Peyer's patch (tissue), 4 donors: ENCODE measurements at regions not wholly inside any gene's neighbourhood (a gene's known extent, or its start where the extent isn't known, plus 50 kb on each side); places are given as distances from the start of the nearest gene placed in this dataset.
"Not testable (repeated sequence)": the region's sequence is repeated elsewhere in the genome, so short reads cannot be mapped to it uniquely, and the experiment has no call there.

Source experiments
- DNase-seq, 3 donors: peaks; one replicate each; pipeline ENCODE4 v3.0.0-alpha.2; 2017 to 2019
- H3K27ac ChIP-seq, 4 donors: fragments of 200-600 bp; sonication (generic); one replicate each; pipeline ENCODE4 v1.5.1; 2016 to 2019
- H3K27me3 ChIP-seq, 2 donors: fragments of 200-600 bp; sonication (generic); one replicate each; pipeline ENCODE4 v1.5.1; 2019
- H3K36me3 ChIP-seq, 3 donors: fragments of 200-600 bp; sonication (generic); one replicate each; pipeline ENCODE4 v1.5.1; 2016 to 2019
- H3K4me1 ChIP-seq, 4 donors: fragments of 200-600 bp; sonication (generic); one replicate each; pipeline ENCODE4 v1.5.1; 2016 to 2019
- H3K4me3 ChIP-seq, 4 donors: fragments of 200-600 bp; sonication (generic); 1 replicate in 3 of 4; 2 replicates in 1 of 4; pipeline ENCODE4 v1.5.1; 2016 to 2019; ENCODE audit warnings: mild to moderate bottlenecking in 1 of 4
- H3K9me3 ChIP-seq, 4 donors: fragments of 200-600 bp; sonication (generic); one replicate each; pipeline ENCODE4 v1.5.1; 2016 to 2019; ENCODE audit warnings: mild to moderate bottlenecking in 1 of 4
- CTCF ChIP-seq, 6 experiments: fragments of 450-650 bp in 4 of 6; fragments of 200-600 bp in 2 of 6; sonication (generic) in 1 of 6; IDR thresholded peaks; one replicate each; pipeline ENCODE4 v1.5.1; 2017 to 2019; ENCODE audit warnings: antibody characterized with exemption in 6 of 6, mild to moderate bottlenecking in 3 of 6, moderate library complexity in 1 of 6
- POLR2A ChIP-seq, 2 donors: fragments of 450-650 bp; IDR thresholded peaks; one replicate each; pipeline ENCODE4 v1.5.1; 2017; ENCODE audit warnings: antibody characterized with exemption in 2 of 2, mild to moderate bottlenecking in 2 of 2, moderate library complexity in 2 of 2

- Histone ChIP-seq H3K36me3 (no peaks in the 10 kb centered on the region), H3K4me3 (no peak overlapping the region), H3K9me3 (no peaks in the 10 kb centered on the region), H3K27ac (no peak overlapping the region), H3K27me3 (no peaks in the 10 kb centered on the region), H3K4me1 (no peaks in the 10 kb centered on the region)
- DNase-seq, result no peak
- TF ChIP-seq POLR2A (IDR thresholded peaks at IDR 0.05), result no peak
- no peak for TF ChIP-seq CTCF (IDR thresholded peaks at IDR 0.05)
These were observed 106.1 kb upstream of the C1GALT1C1 start for GRCh38 chrX:120735966-120736365.

GRCh38 chrX:120732879-120733278, 103.0 kb upstream of the C1GALT1C1 start:
- Histone ChIP-seq H3K27me3 (no peaks in the 10 kb centered on the region), H3K4me3 (no peak overlapping the region), H3K9me3 (no peaks in the 10 kb centered on the region), H3K36me3 (no peaks in the 10 kb centered on the region), H3K4me1 (no peaks in the 10 kb centered on the region), H3K27ac (no peak overlapping the region)
- no peak for TF ChIP-seq POLR2A (IDR thresholded peaks at IDR 0.05)
- TF ChIP-seq CTCF (IDR thresholded peaks at IDR 0.05), result no peak
- no peak for DNase-seq

- Histone ChIP-seq H3K27ac (no peak overlapping the region), H3K27me3 (no peaks in the 10 kb centered on the region), H3K4me1 (no peaks in the 10 kb centered on the region), H3K9me3 (no peaks in the 10 kb centered on the region), H3K36me3 (no peaks in the 10 kb centered on the region), H3K4me3 (no peak overlapping the region)
- no peak for TF ChIP-seq CTCF (IDR thresholded peaks at IDR 0.05)
- no peak for TF ChIP-seq POLR2A (IDR thresholded peaks at IDR 0.05)
- no peak for DNase-seq
These were observed 102.6 kb upstream of the C1GALT1C1 start for GRCh38 chrX:120732461-120732860.

- Histone ChIP-seq H3K4me3 (no peak overlapping the region), H3K4me1 (no peaks in the 10 kb centered on the region), H3K27me3 (no peaks in the 10 kb centered on the region), H3K36me3 (no peaks in the 10 kb centered on the region), H3K9me3 (no peaks in the 10 kb centered on the region), H3K27ac (no peak overlapping the region)
- TF ChIP-seq POLR2A (IDR thresholded peaks at IDR 0.05), result no peak
- no peak for TF ChIP-seq CTCF (IDR thresholded peaks at IDR 0.05)
- DNase-seq, result no peak
These were observed 101.5 kb upstream of the C1GALT1C1 start for GRCh38 chrX:120731386-120731785.

- not testable (repeated sequence) for H3K4me1 ChIP-seq, DNase-seq, H3K9me3 ChIP-seq, H3K36me3 ChIP-seq, H3K27ac ChIP-seq, H3K27me3 ChIP-seq, H3K4me3 ChIP-seq
These were observed 99.8 kb upstream of the C1GALT1C1 start for GRCh38 chrX:120729506-120730255.

- Histone ChIP-seq H3K9me3 (no peaks in the 10 kb centered on the region), H3K4me1 (no peaks in the 10 kb centered on the region), H3K36me3 (no peaks in the 10 kb centered on the region), H3K27me3 (no peaks in the 10 kb centered on the region), H3K27ac (no peak overlapping the region), H3K4me3 (no peak overlapping the region)
- DNase-seq, result no peak
- no peak for TF ChIP-seq CTCF (IDR thresholded peaks at IDR 0.05)
- no peak for TF ChIP-seq POLR2A (IDR thresholded peaks at IDR 0.05)
These were observed 98.1 kb upstream of the C1GALT1C1 start for GRCh38 chrX:120727911-120728310.
